ENCODE measurements at regions not wholly inside any gene's neighbourhood (a gene's known extent, or its start where the extent isn't known, plus 50 kb on each side); places are given as distances from the start of the nearest gene placed in this dataset.

DNA sequence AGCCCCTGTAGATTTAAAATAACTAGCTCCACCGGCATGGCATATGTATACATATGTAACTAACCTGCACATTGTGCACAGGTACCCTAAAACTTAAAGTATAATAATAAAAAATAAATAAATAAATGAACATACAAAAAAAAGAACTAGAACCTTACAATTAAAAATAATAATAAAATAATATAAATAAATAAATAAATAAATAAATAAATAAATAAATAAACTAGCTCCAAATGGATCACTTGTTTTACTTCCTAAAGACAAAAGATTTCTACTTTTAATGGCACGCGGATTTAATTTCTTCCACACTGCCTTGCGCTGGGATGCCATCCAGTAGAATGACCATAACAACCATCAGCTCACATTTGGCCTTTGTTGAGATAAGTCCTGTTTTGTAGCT is 141.0 kb upstream of the NRSN1 start:
- BruUV-seq (replicated peaks) = no TSS peak
- Histone ChIP-seq H3K36me3 (ENCODE audit: control insufficient read depth, insufficient read depth, low read length) (no peaks in the 10 kb centered on the region), H2BK20ac (ENCODE audit: low read depth, low read length) (no peak overlapping the region), H3K18ac (ENCODE audit: low read depth, low read length) (no peak overlapping the region), H2BK5ac (ENCODE audit: low read depth, low read length, poor library complexity, severe bottlenecking) (no peak overlapping the region), H3K9ac (ENCODE audit: low read depth, low read length) (no peak overlapping the region), H3K14ac (replicated peaks; ENCODE audit: low read depth, low read length) (no peak overlapping the region), H2AFZ (replicated peaks; ENCODE audit: low read length, poor library complexity) (no peak overlapping the region), H2AK9ac (replicated peaks; ENCODE audit: low read depth, low read length, poor library complexity) (no peak overlapping the region), H3K56ac (ENCODE audit: extremely low read depth, insufficient read depth, low read length) (no peak overlapping the region), H3K4me3 (ENCODE audit: insufficient read depth, low read depth, low read length) (no peak overlapping the region), H2BK120ac (ENCODE audit: low read depth, low read length) (no peak overlapping the region), H3K4ac (ENCODE audit: low read depth, low read length) (no peak overlapping the region), H3K23ac (ENCODE audit: low read depth, low read length) (no peak overlapping the region), H3K9me3 (ENCODE audit: control insufficient read depth, insufficient read depth, low read length) (peaks cover 9% of the 10 kb centered on the region), H3K9me1 (ENCODE audit: insufficient read depth, low read length) (no peaks in the 10 kb centered on the region), H3K27me3 (ENCODE audit: control insufficient read depth, insufficient read depth, low read length) (no peaks in the 10 kb centered on the region), H4K91ac (ENCODE audit: insufficient read depth, low read depth, low read length) (no peak overlapping the region), H3K4me1 (ENCODE audit: control insufficient read depth, insufficient read depth, low read length) (no peaks in the 10 kb centered on the region), H3K4me2 (ENCODE audit: low read depth, low read length) (no peak overlapping the region), H2BK15ac (ENCODE audit: low read depth, low read length) (no peak overlapping the region), H2AK5ac (ENCODE audit: low read depth, low read length) (no peak overlapping the region), H3K79me1 (ENCODE audit: low read depth in 1 of 2, low read length in 2 of 2) (no peaks in the 10 kb centered on the region), H4K20me1 (ENCODE audit: insufficient read depth, low read length) (no peaks in the 10 kb centered on the region), H3K27ac (ENCODE audit: insufficient read depth, low read length) (no peak overlapping the region), H4K8ac (ENCODE audit: low read depth in 2 of 2, low read length in 2 of 2) (no peak overlapping the region), H4K5ac (ENCODE audit: low read depth, low read length) (no peak overlapping the region)
- no CpG with 5 or more reads among the region's 4 CpGs for WGBS, 2 experiments (ENCODE audit: extremely low coverage in 2 of 2, insufficient read length in 1 of 2)
- dilution Hi-C loops (cut with HindIII; ENCODE audit: low sequenced_read_pairs, unreplicated experiment) = no loop called here
- intact Hi-C loops (cut with micrococcal nuclease) = no loop called here
- ATAC-seq (ENCODE audit: low read depth) (no peak), DNase-seq (no peak)
- ChIA-PET CTCF (interaction anchor here (0.6 kb wide), 2 partner anchors 24 to 1968 kb away, joined by 3 read pairs; no protein-coding TSS in a partner anchor), POLR2A (ENCODE audit: unreplicated experiment) (no interaction called here)
- no peak for TF ChIP-seq POLR2A (IDR thresholded peaks at IDR 0.05; ENCODE audit: low read depth, low read length)
- TF ChIP-seq BHLHE40 (IDR thresholded peaks at IDR 0.05; ENCODE audit: low read depth, low read length) = no peak
- TF ChIP-seq, protein P1, sequence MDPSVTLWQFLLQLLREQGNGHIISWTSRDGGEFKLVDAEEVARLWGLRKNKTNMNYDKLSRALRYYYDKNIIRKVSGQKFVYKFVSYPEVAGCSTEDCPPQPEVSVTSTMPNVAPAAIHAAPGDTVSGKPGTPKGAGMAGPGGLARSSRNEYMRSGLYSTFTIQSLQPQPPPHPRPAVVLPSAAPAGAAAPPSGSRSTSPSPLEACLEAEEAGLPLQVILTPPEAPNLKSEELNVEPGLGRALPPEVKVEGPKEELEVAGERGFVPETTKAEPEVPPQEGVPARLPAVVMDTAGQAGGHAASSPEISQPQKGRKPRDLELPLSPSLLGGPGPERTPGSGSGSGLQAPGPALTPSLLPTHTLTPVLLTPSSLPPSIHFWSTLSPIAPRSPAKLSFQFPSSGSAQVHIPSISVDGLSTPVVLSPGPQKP (IDR thresholded peaks at IDR 0.05; ENCODE audit: borderline replicate concordance, low read depth, low read length) = no peak
- TF ChIP-seq, protein P2, sequence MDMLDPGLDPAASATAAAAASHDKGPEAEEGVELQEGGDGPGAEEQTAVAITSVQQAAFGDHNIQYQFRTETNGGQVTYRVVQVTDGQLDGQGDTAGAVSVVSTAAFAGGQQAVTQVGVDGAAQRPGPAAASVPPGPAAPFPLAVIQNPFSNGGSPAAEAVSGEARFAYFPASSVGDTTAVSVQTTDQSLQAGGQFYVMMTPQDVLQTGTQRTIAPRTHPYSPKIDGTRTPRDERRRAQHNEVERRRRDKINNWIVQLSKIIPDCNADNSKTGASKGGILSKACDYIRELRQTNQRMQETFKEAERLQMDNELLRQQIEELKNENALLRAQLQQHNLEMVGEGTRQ (IDR thresholded peaks at IDR 0.05; ENCODE audit: low read depth, low read length) = no peak
- TF ChIP-seq, protein P3, sequence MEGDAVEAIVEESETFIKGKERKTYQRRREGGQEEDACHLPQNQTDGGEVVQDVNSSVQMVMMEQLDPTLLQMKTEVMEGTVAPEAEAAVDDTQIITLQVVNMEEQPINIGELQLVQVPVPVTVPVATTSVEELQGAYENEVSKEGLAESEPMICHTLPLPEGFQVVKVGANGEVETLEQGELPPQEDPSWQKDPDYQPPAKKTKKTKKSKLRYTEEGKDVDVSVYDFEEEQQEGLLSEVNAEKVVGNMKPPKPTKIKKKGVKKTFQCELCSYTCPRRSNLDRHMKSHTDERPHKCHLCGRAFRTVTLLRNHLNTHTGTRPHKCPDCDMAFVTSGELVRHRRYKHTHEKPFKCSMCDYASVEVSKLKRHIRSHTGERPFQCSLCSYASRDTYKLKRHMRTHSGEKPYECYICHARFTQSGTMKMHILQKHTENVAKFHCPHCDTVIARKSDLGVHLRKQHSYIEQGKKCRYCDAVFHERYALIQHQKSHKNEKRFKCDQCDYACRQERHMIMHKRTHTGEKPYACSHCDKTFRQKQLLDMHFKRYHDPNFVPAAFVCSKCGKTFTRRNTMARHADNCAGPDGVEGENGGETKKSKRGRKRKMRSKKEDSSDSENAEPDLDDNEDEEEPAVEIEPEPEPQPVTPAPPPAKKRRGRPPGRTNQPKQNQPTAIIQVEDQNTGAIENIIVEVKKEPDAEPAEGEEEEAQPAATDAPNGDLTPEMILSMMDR (conservative IDR thresholded peaks at IDR 0.05; ENCODE audit: low read depth, low read length) = no peak
- no peak for TF ChIP-seq RFX5 (IDR thresholded peaks at IDR 0.05; ENCODE audit: low read depth, low read length)
- no peak for TF ChIP-seq SMC3 (IDR thresholded peaks at IDR 0.05; ENCODE audit: low read depth, low read length)
- TF ChIP-seq FOS (IDR thresholded peaks at IDR 0.05; ENCODE audit: low read depth, low read length) = no peak
- TF ChIP-seq MAZ (IDR thresholded peaks at IDR 0.05; ENCODE audit: borderline replicate concordance, low read depth, low read length) = no peak
- no peak for TF ChIP-seq RCOR1 (IDR thresholded peaks at IDR 0.05; ENCODE audit: insufficient replicate concordance, low read length)
- TF ChIP-seq RAD21 (IDR thresholded peaks at IDR 0.05; ENCODE audit: low read length) = no peak
- no peak for TF ChIP-seq CHD1 (IDR thresholded peaks at IDR 0.05; ENCODE audit: low read depth, low read length)
- TF ChIP-seq NFE2L2 (IDR thresholded peaks at IDR 0.05; ENCODE audit: low read depth, low read length) = no peak
- in situ Hi-C loops (cut with MboI; ENCODE audit: low sequenced_read_pairs) = no loop called here
